Nephron progenitor cell (in vitro differentiated cells): ENCODE measurements at regions not wholly inside any gene's neighbourhood (a gene's known extent, or its start where the extent isn't known, plus 50 kb on each side); places are given as distances from the start of the nearest gene placed in this dataset.

Experiments used
- DNase-seq: peaks from one replicate; pipeline ENCODE4 v3.0.0; 2021
- H3K27ac Mint-ChIP-seq: 2 replicates; pipeline ENCODE4 v1.8.0; 2021; ENCODE audit warnings: mild to moderate bottlenecking, moderate library complexity, mixed read lengths
- H3K27me3 Mint-ChIP-seq: 2 replicates; pipeline ENCODE4 v1.8.0; 2021; ENCODE audit warnings: mild to moderate bottlenecking, low read depth, mixed read lengths; ENCODE audit not compliant: poor library complexity
- H3K36me3 Mint-ChIP-seq: 2 replicates; pipeline ENCODE4 v1.8.0; 2021; ENCODE audit warnings: low read depth, mixed read lengths
- H3K4me1 Mint-ChIP-seq: 2 replicates; pipeline ENCODE4 v1.8.0; 2021; ENCODE audit warnings: mixed read lengths
- H3K4me3 Mint-ChIP-seq: 2 replicates; pipeline ENCODE4 v1.8.0; 2021; ENCODE audit warnings: mild to moderate bottlenecking, moderate library complexity, mixed read lengths
- H3K9me3 Mint-ChIP-seq: 2 replicates; pipeline ENCODE4 v1.8.0; 2021; ENCODE audit warnings: mild to moderate bottlenecking, moderate library complexity, mixed read lengths
- TF ChIP-seq, protein P1 (sequence below): fragments of 200-600 bp; sonication (generic); IDR thresholded peaks from 2 replicates; pipeline ENCODE4 v1.5.0; 2021; ENCODE audit warnings: antibody characterized with exemption

- H3K36me3 Mint-ChIP-seq: no peaks in the 10 kb centered on the region
- peaks cover 18% of the 10 kb centered on the region for H3K4me1 Mint-ChIP-seq
- DNase-seq: no peak
- no peak overlapping the region for H3K27ac Mint-ChIP-seq
- no peak overlapping the region for H3K4me3 Mint-ChIP-seq
- peaks cover 3% of the 10 kb centered on the region for H3K9me3 Mint-ChIP-seq
- H3K27me3 Mint-ChIP-seq: no peaks in the 10 kb centered on the region
- TF ChIP-seq, protein P1, sequence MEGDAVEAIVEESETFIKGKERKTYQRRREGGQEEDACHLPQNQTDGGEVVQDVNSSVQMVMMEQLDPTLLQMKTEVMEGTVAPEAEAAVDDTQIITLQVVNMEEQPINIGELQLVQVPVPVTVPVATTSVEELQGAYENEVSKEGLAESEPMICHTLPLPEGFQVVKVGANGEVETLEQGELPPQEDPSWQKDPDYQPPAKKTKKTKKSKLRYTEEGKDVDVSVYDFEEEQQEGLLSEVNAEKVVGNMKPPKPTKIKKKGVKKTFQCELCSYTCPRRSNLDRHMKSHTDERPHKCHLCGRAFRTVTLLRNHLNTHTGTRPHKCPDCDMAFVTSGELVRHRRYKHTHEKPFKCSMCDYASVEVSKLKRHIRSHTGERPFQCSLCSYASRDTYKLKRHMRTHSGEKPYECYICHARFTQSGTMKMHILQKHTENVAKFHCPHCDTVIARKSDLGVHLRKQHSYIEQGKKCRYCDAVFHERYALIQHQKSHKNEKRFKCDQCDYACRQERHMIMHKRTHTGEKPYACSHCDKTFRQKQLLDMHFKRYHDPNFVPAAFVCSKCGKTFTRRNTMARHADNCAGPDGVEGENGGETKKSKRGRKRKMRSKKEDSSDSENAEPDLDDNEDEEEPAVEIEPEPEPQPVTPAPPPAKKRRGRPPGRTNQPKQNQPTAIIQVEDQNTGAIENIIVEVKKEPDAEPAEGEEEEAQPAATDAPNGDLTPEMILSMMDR: no peak
Observed at GRCh38 chr15:95085056-95085455, 853.7 kb downstream of the MCTP2 start.

- no peak overlapping the region for H3K4me3 Mint-ChIP-seq
- no peak for DNase-seq
- TF ChIP-seq, protein P1: no peak
Observed at GRCh38 chr15:95086531-95087252, 855.3 kb downstream of the MCTP2 start.

GRCh38 chr15:95087253-95087609 is 855.9 kb downstream of the MCTP2 start:
- Mint-ChIP-seq H3K4me3 (no peak overlapping the region), H3K36me3 (no peaks in the 10 kb centered on the region), H3K27ac (no peak overlapping the region), H3K4me1 (peaks cover 18% of the 10 kb centered on the region), H3K9me3 (peaks cover 3% of the 10 kb centered on the region), H3K27me3 (peaks cover 5% of the 10 kb centered on the region)
- DNase-seq: no peak
- TF ChIP-seq, protein P1: no peak

More at GRCh38 chr15:95086531-95087252, 855.3 kb downstream of the MCTP2 start:
- H3K27ac Mint-ChIP-seq: no peak overlapping the region
- peaks cover 5% of the 10 kb centered on the region for H3K27me3 Mint-ChIP-seq
- H3K36me3 Mint-ChIP-seq: no peaks in the 10 kb centered on the region
- H3K4me1 Mint-ChIP-seq: peaks cover 18% of the 10 kb centered on the region
- peaks cover 3% of the 10 kb centered on the region for H3K9me3 Mint-ChIP-seq

DNA sequence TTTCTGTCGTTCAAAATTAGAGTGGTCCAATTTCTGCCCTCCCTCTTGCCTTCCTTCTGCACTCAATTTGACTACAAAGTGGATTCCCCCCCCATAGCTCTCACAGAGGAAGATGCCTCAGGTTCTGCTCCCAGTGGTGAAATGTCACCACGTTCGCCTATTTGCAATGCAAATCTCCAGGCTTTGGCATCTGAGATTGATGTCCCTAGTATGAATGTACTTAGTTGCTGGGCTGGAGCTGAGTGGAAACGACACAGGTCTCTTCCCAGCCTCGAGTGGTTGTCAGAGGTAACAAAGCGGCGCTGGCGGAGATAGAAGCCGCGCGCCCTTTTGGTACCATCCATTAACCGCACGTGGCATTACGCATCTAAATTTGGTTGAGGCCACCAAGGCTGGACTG is 860.1 kb downstream of the MCTP2 start:
- H3K36me3 Mint-ChIP-seq: no peaks in the 10 kb centered on the region
- TF ChIP-seq, protein P1: no peak
- H3K9me3 Mint-ChIP-seq: peaks cover 8% of the 10 kb centered on the region
- peaks cover 5% of the 10 kb centered on the region for H3K27me3 Mint-ChIP-seq
- no peak for DNase-seq
- peaks cover 5% of the 10 kb centered on the region for H3K4me1 Mint-ChIP-seq
- no peak overlapping the region for H3K4me3 Mint-ChIP-seq
- H3K27ac Mint-ChIP-seq: no peak overlapping the region

DNA sequence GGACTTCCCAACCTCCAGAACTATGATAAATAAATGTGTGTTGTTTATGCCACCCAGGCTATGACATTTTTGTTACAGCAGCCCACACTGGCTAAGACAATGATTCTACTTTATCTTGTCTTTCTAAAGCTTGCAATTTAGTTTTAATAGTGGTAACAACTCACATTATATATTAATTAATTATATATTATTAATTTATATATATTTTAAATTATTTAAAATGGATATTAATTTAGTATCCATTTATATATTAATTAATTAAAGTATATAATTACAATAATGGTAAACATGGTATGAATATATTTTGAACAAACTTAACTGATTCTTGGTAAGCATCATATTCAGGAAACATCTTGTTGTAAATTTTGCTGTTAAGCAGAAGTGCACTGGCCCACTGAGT is 863.9 kb downstream of the MCTP2 start:
- Mint-ChIP-seq H3K9me3 (peaks cover 12% of the 10 kb centered on the region), H3K36me3 (peaks cover 7% of the 10 kb centered on the region), H3K27ac (no peak overlapping the region), H3K4me1 (no peaks in the 10 kb centered on the region), H3K4me3 (no peak overlapping the region), H3K27me3 (peaks cover 5% of the 10 kb centered on the region)
- DNase-seq: no peak
- TF ChIP-seq, protein P1: no peak

DNA sequence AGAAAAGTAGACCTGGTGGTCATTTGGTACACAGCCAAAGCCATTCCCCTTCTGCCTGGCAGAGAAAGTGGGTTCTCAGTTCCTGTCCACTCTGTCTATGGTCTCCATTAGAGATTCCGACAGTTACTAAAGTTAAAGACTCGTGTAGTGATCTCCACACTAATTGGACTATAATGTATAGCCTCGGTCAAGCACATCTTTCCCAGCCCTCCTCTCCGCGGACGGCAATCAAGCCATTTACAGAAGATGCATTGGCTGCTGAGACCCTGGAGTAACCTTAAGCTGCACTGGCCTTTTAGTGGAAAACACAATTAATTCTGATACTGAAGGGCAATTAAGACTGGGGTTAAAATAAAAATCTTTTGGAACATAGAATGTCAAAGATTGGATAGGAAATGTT is 865.3 kb downstream of the MCTP2 start:
- Mint-ChIP-seq H3K27ac (no peak overlapping the region), H3K36me3 (peaks cover 7% of the 10 kb centered on the region), H3K4me1 (no peaks in the 10 kb centered on the region), H3K4me3 (no peak overlapping the region), H3K27me3 (peaks cover 1% of the 10 kb centered on the region), H3K9me3 (peaks cover 26% of the 10 kb centered on the region)
- TF ChIP-seq, protein P1: no peak
- no peak for DNase-seq
